HG03432 (cell line): ENCODE measurements at regions not wholly inside any gene's neighbourhood (a gene's known extent, or its start where the extent isn't known, plus 50 kb on each side); places are given as distances from the start of the nearest gene placed in this dataset.
A peak's percentile ranks its signal among the peaks of the same experiment; 100 is the strongest.

ENCODE experiments used
- ATAC-seq: cut with Tn5 transposase; IDR thresholded peaks from one replicate; pipeline ENCODE4 v1.9.1; 2021; ENCODE audit warnings: mild to moderate bottlenecking, moderate library complexity; ENCODE audit not compliant: unreplicated experiment

DNA sequence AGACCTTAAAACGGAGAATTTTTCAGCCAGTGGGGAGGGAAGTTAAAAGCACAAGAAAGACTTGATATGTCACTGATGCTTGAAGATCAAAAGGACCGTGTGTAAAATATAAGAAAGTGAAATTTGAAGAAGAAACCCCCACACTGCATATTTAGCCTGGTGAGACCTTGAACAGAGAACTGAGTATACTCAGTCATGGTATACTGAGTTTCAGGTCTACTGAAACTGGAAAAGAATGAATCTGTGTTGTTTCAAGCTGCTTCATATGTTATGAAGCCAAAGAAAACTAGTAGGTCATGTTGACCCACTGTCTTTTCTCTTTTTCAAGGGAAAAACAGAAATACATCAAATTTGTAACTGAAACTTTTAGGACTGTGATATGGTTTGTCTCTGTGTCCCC lies 443.8 kb upstream of the GJE1 start:
- ATAC-seq = peak; percentile 84

DNA sequence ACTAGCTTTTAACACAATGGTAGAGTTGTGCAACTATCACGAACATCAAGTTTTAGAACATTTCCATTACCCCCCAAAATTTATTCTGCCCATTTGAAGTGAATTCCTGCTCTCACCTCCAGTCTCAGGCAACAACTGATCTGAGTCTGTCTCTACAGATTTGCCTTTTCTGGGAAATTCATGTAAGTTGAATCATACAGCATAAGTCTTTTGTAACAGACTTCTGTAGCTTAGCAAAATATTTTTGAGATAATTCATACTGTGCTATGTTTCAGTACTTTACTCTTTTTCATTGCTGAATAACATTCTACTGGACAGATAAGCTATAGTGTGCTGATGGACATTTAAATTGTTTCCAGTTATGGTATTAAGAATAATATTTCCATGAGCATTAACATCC lies 447.3 kb upstream of the GJE1 start:
- no peak for ATAC-seq

DNA sequence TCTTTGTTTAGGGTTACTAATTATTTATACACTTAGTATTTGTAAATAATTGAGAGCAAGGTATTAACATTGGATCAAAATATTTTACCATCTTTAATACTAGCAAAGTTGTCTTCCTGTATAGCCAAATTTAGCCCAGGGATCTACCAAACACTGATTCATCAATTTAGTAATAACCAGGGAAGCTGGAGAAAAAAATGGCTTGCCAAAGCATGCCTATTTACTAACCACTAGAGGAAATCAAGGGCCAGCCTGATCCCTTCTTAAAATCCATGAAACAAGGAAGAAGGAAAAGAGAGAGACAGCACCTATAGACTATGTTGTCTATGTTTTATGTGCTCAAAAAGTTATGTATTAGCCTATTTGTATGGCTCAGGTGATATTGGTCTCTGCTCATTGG lies 450.3 kb upstream of the GJE1 start:
- ATAC-seq = no peak

DNA sequence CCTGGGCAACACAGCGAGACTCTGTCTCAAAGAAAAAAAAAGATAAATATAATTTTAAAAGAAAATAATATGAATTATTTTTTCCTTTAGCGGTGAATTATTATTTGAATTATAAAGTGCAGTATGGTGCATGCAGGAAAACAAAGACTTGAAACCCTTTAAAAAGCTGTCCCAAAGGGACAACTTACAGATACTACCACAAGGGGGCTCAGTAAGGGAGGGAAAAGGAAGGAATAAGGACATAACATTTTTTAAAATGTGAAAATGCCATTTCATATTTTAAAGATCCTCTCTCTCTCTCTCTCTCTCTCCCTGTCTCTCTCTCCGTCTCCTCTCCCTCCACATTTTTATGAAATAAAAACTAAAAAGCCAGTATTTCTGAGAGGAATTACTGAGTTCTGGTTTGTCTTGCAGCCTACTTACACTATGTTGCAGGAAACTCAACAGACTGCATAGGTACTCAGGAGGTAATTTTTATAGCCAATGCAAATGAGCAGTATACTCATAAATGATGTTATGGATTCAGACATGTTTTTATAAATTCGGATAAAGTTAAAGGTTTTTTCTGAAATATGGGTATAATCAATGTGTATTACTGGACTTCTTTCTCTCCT lies 455.0 kb upstream of the GJE1 start:
- ATAC-seq = peak; percentile 76

DNA sequence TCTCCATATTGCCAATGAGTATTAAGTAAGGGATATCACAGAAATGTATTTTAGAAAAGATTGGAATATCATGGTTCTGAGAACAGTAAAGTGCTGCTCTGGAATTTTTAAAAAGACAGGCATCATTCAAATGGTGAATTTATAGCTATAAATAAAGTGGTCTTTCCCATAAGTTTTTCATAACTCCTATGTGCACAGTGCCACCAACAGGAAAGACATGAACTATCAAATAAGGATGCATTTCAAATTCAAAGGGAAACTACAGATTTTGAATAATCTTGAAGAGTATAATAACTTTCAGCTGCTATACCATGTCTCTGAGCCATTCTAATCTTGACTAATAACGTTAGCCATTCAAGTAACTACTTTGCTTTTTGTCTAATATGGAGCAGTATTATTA lies 456.8 kb upstream of the GJE1 start:
- ATAC-seq = no peak

DNA sequence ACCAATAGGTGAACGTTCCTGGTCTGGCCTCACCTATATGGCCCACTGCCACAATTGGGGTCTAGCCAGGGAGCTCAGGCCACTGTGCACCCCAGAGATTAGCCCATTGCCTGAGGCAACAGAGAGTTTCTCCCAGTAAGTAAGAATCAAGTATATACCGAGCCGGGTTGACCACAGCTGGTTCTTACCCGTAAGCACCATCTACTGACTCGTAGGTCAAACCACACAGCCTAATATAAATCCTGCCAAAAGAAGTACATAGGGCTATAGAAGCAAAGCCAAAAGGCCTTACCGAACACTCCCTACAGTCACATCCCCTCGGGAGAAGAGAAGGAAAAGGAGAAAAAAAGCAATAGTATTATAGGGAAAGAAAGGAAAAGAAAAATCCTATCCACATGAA lies 463.6 kb upstream of the GJE1 start:
- ATAC-seq = no peak

DNA sequence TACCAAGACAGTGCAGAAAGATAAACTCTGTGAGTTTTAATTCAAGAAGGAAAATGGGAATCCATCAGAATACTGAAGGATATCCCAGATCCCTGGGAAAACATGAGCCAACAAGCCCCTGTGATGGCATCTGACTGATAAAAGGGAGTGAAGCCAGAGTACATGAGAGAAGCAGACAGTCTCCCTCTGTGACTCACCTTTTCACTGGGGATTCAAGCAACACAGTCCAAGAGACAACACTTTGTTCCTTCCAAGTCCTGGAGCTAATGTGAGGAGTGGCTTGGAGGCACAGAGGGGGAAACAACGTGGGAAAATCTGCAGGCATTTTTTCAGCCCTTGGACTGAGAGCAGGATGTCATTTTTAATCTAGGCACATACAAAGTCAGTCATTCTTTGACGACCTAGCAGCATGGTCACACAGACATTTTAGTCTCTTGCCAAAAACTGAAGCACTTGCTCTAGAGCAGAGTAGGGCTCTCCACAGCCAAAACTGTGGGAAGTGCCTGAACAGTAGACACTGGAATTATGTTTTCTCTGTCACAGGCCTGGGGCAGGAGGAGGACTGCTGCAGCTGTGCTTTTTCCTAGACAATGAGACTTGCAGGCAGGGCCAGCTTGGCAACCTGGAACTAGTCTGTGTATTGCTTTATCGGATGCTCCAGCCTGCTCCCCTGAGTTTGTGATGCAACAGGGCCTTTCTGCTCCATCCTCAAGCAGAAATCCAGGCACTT lies 465.0 kb upstream of the GJE1 start:
- ATAC-seq = no peak

DNA sequence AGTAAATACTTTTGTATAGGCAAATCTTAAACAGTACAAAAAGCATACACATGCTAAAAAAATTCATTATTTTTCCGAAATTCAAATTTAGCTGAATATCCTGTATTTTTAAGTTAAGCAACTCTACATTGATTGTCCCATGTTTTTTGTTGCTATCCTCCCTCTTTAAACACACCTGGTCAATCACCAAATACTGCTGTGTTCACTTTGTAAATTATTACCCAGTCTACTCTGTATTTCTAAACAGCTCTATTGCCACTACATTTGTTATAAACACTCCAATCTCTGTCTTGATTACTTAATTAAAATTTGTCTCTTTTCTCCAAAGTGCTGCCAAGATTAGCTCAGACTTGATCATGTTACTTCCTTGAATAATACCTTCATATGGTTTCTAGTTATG lies 466.5 kb upstream of the GJE1 start:
- ATAC-seq = no peak

DNA sequence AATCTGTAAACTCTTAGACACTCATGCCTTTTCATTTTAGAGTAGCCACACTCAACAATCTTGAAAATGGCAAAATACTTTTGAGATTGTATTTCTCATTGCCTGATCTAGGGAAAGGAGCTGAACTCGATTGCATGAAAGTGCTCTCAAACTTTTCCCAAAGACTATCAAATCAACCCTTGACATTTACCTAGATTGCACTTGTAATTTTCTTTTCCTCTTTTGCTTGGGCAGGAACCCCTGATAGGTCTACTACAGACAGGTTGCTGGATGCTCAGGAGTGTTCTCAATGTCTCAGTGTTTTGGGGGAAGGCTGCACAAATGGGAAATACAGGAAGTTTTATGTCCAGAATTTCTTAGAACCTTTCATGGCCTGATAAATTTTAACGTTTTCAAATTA lies 468.0 kb upstream of the GJE1 start:
- ATAC-seq = no peak

DNA sequence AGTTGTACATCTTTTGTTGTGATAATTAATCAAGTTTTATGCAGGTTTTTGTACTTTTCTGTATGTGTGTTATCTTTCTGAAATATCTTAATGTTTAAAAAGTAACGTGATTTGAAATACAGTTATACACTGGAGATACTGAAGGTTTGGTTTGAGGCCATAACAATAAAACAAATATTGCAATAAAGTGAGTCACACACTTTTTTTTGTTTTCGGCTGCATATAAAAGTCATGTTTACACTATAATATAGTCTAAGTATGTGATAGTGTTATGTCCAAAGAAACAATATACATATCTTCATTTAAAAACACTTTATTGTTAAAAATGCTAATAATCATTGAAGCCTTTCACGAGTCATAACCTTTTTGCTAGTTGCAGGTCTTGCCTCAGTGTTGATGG lies 473.1 kb upstream of the GJE1 start:
- ATAC-seq = no peak

DNA sequence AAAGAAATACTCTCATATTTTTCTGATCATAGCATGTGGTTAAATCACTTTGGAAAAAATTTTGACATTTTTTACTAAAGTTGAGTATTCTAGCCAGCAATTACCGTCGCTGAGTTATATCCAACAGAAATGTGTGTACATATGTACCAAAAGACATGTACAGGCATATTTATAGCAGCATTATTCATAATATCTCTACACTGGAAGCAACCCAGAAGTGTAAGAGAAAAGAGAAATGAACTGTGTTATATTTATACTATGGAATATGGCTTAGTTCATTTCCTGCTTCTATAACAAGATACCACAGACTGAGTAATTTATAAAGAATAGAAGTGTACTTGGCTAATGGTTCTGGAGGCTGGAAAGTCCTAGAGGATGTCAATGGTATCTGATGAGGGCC lies 474.0 kb upstream of the GJE1 start:
- no peak for ATAC-seq

DNA sequence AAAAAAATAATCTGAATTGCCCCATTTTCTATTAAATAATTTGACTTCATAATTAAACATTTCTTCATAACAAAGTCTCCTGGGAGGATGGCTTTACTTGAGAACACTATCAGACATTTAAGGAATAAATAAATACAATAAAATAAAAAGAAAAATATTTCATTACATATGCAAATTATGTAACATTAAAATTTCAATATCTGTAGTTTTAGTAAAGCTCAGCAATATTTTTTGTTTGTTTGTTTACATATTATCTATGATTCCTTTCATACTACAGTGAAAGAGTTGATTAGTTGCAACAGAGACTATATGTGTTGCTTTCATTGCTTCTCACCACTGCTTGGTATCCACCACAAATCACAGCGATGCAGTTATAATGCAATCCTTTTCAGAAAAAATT lies 474.9 kb upstream of the GJE1 start:
- ATAC-seq = no peak

DNA sequence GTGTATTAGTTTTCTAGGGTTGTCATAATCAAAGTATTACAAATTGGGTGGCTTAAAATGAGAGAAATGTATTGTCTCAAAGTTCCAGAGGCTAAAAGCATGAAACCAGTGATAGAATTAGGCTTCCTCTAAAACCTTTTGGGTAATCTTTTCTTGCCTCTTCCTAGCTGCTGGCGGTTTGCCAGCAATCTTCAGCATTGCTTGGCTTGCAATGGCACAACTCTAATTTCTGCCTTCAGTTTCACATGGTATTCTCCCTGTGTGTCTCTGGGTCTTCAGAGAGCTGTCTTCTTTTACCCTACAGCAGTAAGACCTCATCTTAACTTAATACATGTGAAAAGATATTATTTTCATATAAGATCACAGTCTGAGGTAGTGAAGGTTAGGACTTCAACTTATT lies 479.1 kb upstream of the GJE1 start:
- no peak for ATAC-seq

DNA sequence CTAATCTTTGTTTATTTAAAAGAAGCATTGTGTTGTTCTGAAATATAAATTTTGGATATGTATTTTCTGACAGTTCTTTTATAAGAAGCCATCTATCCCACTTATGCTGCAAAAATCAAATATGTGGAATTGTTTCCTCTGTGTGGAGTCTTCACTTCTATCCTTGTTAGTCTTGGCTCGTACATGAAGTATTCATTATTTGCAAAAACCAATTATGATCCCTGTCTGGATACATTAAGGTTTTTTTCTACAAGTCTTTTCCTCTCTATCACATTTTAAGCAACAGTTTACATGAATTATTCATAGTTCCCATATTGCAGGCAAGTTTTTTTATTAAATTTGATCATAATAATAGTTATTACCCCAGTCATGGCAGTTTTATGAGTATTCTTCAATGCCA lies 490.8 kb upstream of the GJE1 start:
- ATAC-seq = no peak

DNA sequence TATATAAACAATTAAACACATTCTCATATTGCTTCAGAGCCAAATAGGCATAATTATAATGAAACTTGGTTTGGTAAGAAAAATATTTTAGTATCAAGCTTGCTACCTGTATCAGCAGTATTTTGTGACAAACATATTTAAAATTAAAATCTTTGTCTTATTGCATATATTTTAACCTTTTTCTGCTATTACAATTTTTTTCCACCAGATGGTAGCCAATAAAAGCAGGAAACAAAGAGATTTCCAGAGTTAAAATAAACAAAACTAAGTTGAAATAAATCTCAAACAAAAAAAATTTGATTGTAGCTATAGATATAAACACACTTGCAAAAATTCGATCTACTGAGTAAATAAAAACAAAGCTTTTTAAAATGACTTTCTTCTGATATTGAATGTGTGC lies 491.3 kb upstream of the GJE1 start:
- no peak for ATAC-seq

DNA sequence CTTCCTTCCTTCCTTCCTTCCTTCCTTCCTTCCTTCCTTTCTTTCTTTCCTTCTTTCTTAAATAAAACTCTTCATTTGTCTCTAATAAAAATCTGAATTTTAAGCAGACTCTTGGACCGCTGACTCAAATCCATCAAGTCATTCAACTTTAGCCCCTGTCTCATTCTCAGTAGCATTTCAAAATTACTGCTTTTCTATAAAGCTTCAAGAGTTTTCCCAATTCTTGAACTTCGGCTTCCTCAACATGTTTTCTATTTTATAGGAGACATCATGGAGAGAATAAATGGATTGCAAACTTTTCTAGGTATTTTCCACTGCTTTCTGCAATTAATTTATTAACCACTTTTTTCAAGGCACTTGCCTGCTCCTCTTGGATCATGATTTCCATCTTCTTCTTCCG lies 497.1 kb upstream of the GJE1 start:
- no peak for ATAC-seq

DNA sequence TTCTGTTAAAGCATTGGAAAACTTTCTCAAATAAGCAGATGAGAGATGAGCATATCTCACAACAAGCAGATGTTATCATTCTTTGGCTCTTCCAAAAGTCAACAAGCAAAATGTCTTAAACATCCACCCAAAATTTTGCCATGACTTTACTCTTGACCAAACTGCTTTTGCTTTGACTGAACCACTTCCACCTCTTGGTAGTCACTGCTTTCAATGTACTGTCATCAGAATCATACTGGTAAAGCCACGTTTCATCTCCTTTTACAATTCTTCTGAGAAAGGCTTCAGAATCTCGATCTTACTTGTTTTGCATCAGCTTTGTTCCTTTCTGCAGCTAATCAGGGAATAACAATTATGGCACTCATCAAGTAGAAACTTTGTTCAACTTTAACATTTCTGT lies 498.5 kb upstream of the GJE1 start:
- ATAC-seq = no peak

DNA sequence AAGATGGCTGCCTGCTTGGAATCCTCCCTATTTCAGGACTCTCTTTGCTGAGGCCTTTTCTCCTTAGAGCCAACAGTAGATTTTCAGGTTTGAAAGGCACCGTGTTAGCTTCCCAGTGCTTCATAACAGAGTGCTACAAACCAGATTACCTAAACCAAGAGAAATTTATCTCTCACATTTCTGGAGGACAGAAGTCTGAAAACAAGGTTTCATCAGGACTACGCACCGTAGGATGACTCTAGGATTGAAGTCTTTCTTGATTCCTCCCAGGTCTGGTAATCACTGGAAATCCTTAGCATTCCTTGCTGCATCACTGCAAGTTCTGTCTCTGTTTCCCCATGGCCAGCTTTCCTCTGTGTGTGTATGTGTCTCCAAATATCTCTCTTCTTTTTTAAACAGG lies 508.4 kb upstream of the GJE1 start:
- no peak for ATAC-seq

DNA sequence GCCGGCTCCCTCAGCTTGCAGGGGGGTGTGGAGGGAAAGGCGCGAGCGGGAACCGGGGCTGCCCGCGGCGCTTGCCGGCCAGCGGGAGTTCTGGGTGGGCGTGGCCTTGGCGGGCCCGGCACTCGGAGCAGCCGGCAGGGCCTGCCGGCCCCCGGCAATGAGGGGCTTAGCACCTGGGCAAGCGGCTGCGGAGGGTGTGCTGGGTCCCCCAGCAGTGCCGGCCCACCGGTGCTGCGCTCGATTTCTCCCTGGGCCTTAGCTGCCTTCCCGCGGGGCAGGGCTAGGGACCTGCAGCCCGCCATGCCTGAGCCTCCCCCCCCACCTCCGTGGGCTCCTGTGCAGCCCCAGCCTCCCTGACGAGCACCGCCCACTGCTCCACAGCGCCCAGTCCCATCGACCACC lies 514.5 kb upstream of the GJE1 start:
- ATAC-seq = no peak

DNA sequence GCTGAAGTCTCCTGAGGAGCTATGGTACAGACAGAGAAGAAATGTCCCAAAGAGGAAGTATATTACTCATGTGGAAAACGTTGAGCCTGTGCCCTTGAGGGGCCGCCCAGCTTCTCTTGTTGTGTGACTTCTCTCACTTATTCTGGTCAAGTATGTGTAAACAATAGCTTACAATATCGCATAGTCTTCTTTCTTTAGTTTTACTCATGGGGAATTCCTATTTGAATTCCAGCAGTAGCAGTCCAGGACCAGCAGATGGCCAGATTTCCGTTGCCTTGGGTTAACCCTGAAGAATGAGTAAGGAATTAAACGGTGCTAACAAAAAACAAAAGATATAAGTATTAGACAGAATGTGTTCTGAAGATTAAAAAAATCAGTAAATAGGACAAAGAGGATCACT lies 522.0 kb upstream of the GJE1 start:
- no peak for ATAC-seq

DNA sequence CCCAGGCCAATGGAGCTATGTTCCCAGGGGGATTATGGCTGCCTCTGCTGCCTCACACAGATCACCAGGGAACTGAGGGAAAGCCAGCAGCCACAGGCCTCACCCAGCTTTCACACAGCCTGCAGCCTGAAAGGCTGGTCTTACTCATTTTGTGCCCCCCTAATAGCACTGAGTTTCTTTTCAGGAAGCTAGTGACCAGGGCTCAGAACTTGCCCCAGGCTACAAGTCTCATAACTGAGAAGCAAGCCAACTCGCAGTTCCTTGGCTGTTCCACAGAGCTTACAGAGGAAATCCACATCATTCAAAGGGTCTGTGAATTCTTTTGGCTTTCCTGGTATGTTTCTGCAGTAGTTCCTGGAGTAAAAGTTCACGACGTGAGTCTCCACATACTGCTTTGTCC lies 524.8 kb upstream of the GJE1 start:
- ATAC-seq = no peak

DNA sequence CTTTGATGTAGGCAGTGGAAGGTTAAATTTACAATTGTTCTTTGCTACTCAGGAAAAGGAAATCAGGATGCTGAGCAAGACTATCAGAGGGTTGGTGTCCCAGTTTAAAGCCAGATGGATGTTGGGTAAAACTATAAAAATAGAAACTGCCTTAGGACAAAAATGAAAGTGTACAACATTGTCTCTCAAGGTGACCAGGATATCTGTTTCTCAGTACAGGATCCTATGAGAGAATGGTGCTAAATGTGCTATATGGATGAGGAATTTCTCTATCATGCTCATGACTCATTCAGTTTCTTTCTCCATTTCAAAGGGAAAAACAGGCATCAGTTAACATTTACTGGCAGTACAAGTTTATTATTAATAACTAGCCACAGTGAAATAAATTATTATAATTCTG lies 534.2 kb upstream of the GJE1 start:
- no peak for ATAC-seq

DNA sequence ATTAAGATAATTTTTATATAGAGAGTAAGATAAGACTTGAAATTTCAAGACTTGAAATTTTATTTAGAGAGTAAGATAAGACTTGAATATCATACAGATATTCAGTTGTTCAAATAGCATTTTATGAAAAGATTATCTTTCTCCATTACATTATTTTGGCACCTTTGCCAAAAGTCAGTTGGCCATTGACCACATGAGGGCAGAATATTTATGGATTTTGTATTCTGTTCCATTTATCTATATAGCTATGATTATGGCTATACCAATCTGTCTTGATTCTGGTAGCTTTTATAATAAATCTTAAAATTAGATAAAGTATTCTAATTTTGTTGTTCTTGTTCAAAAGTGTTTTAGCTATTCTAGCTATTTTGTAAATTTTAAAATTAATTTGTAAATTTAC lies 537.9 kb upstream of the GJE1 start:
- no peak for ATAC-seq
